SW 1271 (cell line): ENCODE measurements at regions not wholly inside any gene's neighbourhood (a gene's known extent, or its start where the extent isn't known, plus 50 kb on each side); places are given as distances from the start of the nearest gene placed in this dataset.

ENCODE experiments used
- DNase-seq, 2 experiments: peaks; one replicate each; lab custom pipeline; 2025; lab: John Stamatoyannopoulos, UW

- DNase-seq, result no peak
Observed at GRCh38 chr9:20114974-20115373, 326.1 kb upstream of the SLC24A2 start.

GRCh38 chr9:20112205-20112783, 323.5 kb upstream of the SLC24A2 start:
- no peak for DNase-seq

GRCh38 chr9:20111173-20111843, 322.5 kb upstream of the SLC24A2 start:
- no peak for DNase-seq

GRCh38 chr9:20095430-20096092, 306.7 kb upstream of the SLC24A2 start:
- DNase-seq, result no peak

- DNase-seq, result no peak
Observed at GRCh38 chr9:20092561-20092960, 303.7 kb upstream of the SLC24A2 start.

GRCh38 chr9:20087481-20087880, 298.6 kb upstream of the SLC24A2 start:
- no peak for DNase-seq

DNA sequence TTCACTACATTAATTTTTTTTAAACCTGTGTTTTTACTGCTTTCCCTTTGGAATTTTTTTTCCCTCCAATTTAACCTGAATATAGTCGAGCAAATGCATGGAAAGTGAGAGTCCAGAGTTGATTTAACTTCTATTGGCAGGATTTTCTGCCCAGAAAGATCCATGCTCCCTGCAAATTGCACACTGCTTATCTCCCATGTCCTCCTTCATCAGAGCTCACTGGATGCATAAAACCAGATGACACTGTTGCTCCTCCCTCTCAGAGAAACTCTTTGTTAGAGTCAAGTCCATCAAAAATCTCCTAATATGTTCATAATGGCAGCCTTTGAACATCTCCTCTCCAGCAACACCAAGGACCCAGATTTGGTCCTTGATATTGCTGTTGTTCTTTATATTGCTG, 297.0 kb upstream of the SLC24A2 start:
- no peak for DNase-seq

- DNase-seq, result no peak
Observed at GRCh38 chr9:20084125-20084524, 295.3 kb upstream of the SLC24A2 start.

DNA sequence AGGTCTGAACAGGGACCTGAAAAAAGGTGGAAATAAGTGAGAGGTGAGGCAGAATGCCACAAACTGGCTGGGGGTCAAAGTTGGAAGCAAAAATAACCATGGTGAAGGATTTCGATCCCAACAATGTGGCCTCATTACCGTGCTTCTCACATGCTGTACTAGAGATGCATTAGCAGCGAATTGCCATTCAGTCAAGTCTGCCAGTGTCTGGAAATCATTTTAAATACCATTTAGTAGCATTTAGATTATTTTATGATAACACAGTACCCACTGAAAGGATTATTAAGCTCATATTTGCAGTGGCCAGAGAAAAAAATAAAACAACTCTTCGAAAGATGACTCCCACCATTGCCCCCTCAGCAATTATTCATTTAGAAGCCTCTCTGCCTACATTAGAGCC, 294.6 kb upstream of the SLC24A2 start:
- no peak for DNase-seq

- no peak for DNase-seq
Observed at GRCh38 chr9:20082831-20083230, 294.0 kb upstream of the SLC24A2 start.

DNA sequence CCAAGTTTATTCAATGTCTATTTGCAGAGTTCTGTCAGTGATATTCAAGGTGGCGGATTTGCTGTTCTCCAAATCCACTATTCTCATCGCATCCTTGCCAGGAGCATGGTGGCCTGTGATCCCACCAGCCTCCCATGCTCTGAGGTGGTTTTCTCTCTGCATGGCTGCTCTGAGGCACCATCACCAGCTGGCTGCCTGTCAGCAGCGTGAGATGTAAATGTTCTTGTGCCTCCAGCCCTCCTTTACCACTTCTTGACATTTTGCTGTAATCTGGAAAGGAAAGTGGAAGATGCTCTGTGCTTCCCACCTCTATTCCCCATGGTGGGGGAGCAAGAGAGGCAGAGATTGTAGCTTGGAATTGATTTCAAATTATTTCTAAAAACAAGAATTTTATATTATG, 293.6 kb upstream of the SLC24A2 start:
- DNase-seq, result no peak

GRCh38 chr9:20078246-20078645, 289.4 kb upstream of the SLC24A2 start:
- no peak for DNase-seq

DNA sequence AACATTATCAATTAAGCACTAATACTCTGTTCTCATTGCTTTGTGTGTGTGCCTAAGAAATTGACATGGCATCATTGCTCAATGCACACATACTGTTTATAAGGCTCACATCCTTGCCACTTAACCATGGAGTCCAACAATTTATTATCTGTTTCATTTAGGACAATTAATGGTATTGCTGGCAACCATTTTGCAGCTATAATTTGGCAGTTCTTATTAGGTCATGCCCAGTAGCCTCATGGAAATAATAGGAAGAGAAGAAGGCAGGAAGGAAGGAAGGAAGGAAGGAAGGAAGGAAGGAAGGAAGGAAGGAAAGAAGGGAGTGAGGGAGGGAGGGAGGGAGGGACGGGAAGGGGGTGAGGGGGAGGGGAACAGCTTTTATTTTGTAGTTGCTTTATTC, 285.5 kb upstream of the SLC24A2 start:
- no peak for DNase-seq

- DNase-seq, result no peak
Observed at GRCh38 chr9:20070336-20070735, 281.5 kb upstream of the SLC24A2 start.

GRCh38 chr9:20065796-20066700, 277.2 kb upstream of the SLC24A2 start:
- DNase-seq, result no peak

DNA sequence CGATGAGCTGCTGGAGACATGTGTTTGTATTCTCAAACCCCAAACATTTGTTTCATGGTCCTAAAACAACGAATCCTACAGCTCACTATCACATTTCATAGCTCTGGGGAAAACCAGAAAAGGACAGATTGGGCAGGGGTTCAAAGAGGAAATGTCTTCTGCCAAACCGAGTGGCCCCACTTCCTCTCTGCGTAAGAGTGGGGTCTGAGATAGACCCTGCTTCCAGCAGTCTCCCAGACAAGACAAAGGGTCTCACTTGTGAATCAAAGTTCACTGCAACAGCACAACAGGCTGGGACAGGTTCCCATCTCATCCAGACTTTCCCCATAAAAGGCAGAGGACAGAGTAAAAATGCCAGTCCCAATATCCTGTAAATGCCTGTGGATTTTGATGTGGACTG, 276.2 kb upstream of the SLC24A2 start:
- DNase-seq, result no peak

- DNase-seq, result no peak
Observed at GRCh38 chr9:20054734-20055133, 265.9 kb upstream of the SLC24A2 start.

- no peak for DNase-seq
Observed at GRCh38 chr9:20048985-20049384, 260.1 kb upstream of the SLC24A2 start.

DNA sequence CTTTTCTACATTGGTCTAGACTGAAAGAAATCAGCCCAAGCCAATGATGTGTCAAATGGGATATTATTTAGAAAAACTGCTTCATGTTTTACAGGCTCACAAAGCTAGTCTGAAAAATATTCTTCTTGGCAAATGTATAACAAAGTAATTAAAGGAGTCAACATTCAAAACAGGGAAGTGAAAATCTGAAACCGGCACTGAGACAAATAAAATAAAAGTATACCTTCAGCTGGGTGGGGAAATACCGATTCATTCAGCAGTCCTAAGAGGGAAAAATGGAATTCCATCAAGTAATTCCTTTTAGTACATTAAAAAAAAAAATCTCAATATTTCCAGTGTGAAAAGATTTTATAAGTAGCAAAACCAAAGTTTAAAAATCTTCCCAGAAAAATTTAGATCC, 259.6 kb upstream of the SLC24A2 start:
- no peak for DNase-seq

- no peak for DNase-seq
Observed at GRCh38 chr9:20044686-20045085, 255.8 kb upstream of the SLC24A2 start.

DNA sequence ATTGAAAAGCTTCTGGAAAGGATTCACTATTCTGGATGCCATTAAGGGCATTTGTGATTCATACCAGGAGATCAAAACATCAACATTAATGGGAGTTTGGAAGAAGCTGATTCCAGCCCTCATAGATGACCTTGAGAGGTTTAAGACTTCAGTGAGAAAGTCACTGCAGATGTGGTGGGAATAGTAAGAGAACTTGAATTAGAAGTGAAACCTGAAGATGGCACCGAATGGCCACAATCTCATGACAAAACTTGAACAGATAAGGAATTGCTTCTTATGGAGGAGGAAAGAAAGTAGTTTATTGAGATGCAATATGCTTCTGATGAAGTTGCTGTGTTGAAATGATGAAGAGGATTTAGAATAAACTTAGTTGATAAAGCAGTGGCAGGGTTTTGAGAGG, 254.6 kb upstream of the SLC24A2 start:
- no peak for DNase-seq

DNA sequence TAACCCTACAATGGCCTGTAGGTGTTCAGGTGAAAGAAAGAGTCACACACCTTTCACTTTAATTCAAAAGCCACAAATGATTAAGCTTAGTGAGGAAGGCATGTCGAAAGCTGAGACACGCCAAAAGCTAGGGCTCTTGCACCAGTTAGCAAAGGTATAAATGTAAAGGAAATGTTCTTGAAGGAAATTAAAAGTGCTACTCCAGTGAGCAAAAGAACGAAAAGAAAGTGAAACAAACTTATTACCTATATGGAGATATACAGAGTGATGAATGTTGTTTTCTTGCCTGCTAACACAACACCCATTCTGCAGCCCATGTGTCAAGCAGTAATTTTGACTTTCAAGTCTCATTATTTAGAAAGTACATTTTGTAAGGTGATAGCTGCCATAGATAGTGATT, 254.2 kb upstream of the SLC24A2 start:
- DNase-seq, result no peak
